ACC112 (cell line): ENCODE measurements at regions not wholly inside any gene's neighbourhood (a gene's known extent, or its start where the extent isn't known, plus 50 kb on each side); places are given as distances from the start of the nearest gene placed in this dataset.

Source experiments
- H2AFZ ChIP-seq: fragments of 200-600 bp; sonication (generic); one replicate; pipeline ENCODE4 v1.6.0; 2017; ENCODE audit warnings: antibody characterized with exemption, low read length; ENCODE audit not compliant: unreplicated experiment
- H3K27ac ChIP-seq: fragments of 200-600 bp; sonication (generic); 2 replicates; pipeline ENCODE4 v1.5.1; 2014; ENCODE audit warnings: low read depth, mild to moderate bottlenecking, antibody characterized with exemption, low read length, moderate library complexity
- H3K27me3 ChIP-seq: fragments of 200-600 bp; sonication (generic); 2 replicates; pipeline ENCODE4 v1.6.1; 2014; ENCODE audit warnings: mild to moderate bottlenecking, antibody characterized with exemption, low read length, moderate library complexity, mixed read lengths; ENCODE audit not compliant: insufficient read depth
- H3K36me3 ChIP-seq: fragments of 200-600 bp; sonication (generic); 2 replicates; pipeline ENCODE4 v1.6.1; 2016; ENCODE audit warnings: mild to moderate bottlenecking, antibody characterized with exemption, low read length, moderate library complexity, mixed read lengths; ENCODE audit not compliant: insufficient read depth
- H3K4me1 ChIP-seq: fragments of 200-600 bp; sonication (generic); one replicate; pipeline ENCODE4 v1.6.1; 2016; ENCODE audit warnings: low read length, mixed read lengths; ENCODE audit not compliant: insufficient read depth, unreplicated experiment, control insufficient read depth
- H3K4me3 ChIP-seq: fragments of 200-600 bp; sonication (generic); 2 replicates; pipeline ENCODE4 v1.5.1; 2014; ENCODE audit warnings: mild to moderate bottlenecking, low read depth, low read length
- H3K79me2 ChIP-seq: fragments of 200-600 bp; sonication (generic); one replicate; pipeline ENCODE4 v1.6.0; 2016; ENCODE audit warnings: low read length; ENCODE audit not compliant: control insufficient read depth, unreplicated experiment, insufficient read depth

DNA sequence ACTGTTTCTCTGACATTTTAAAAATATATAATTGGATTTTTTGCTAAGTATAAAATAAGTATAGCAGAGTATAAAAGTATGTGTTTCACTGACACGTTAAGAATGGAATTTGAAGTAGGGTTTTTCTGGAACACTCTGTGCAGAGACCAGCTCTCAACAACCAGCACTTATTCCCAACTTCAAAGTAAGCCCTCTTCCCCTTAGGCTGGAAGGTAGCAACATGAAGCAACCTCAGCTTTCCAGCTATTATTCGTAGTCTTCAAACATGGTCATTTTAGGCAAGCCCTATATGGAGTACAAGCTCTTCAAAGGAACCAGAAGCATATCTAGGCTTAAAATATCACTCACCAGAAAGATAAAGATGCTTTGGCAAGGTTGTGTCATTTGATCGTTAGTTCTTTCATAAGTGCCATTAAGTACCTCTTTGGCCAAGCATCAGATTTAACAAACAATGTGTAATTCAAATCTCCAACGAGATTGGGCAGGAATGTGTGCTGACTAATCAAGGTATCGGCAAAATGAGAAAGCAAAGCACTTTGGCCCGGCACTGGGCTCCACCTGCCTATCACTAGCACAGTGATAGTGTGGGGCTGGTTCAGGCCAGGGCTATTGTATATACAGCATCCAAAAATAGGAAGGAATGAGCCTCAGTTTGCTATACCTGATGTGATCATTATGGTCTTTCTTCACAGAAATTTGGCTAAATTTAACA lies 95.9 kb upstream of the FREM2 start:
- Histone ChIP-seq H2AFZ (no peak overlapping the region), H3K79me2 (no peaks in the 10 kb centered on the region), H3K4me3 (no peak overlapping the region), H3K27me3 (peaks cover 13% of the 10 kb centered on the region), H3K27ac (no peak overlapping the region), H3K4me1 (no peaks in the 10 kb centered on the region), H3K36me3 (no peaks in the 10 kb centered on the region)

GRCh38 chr13:38602266-38602665 lies 84.6 kb upstream of the FREM2 start:
- Histone ChIP-seq H3K27me3 (peaks cover 37% of the 10 kb centered on the region), H3K27ac (no peak overlapping the region), H3K79me2 (no peaks in the 10 kb centered on the region)

GRCh38 chr13:38606699-38607535 lies 80.0 kb upstream of the FREM2 start:
- Histone ChIP-seq H2AFZ (no peak overlapping the region), H3K27me3 (peaks cover 42% of the 10 kb centered on the region), H3K4me1 (no peaks in the 10 kb centered on the region), H3K36me3 (no peaks in the 10 kb centered on the region), H3K4me3 (no peak overlapping the region), H3K79me2 (no peaks in the 10 kb centered on the region), H3K27ac (no peak overlapping the region)

More at GRCh38 chr13:38602266-38602665, 84.6 kb upstream of the FREM2 start:
- H2AFZ ChIP-seq: no peak overlapping the region
- no peaks in the 10 kb centered on the region for H3K36me3 ChIP-seq
- no peaks in the 10 kb centered on the region for H3K4me1 ChIP-seq
- no peak overlapping the region for H3K4me3 ChIP-seq

DNA sequence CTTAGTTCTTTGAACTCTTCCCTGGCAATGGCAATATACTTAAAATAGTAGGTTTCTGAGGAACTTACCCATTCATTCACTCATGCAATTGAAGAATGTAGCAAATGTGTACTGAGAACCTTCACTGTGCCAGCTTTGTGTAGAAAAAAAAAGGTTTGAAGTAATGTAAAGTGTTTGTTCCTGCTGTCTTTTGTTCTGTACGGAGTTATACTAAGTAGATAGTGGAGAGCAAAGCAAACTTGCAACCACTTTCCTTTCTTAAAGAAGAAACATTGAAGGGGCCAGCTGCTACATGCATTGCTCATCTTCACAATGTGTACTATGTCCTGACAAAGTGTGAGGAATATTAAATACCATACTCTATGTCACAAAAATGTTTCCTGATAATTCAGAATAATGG lies 68.9 kb upstream of the FREM2 start:
- Histone ChIP-seq H3K4me3 (no peak overlapping the region), H3K4me1 (no peaks in the 10 kb centered on the region), H3K27me3 (peaks cover 42% of the 10 kb centered on the region), H3K79me2 (no peaks in the 10 kb centered on the region), H3K27ac (no peak overlapping the region), H2AFZ (no peak overlapping the region), H3K36me3 (no peaks in the 10 kb centered on the region)

DNA sequence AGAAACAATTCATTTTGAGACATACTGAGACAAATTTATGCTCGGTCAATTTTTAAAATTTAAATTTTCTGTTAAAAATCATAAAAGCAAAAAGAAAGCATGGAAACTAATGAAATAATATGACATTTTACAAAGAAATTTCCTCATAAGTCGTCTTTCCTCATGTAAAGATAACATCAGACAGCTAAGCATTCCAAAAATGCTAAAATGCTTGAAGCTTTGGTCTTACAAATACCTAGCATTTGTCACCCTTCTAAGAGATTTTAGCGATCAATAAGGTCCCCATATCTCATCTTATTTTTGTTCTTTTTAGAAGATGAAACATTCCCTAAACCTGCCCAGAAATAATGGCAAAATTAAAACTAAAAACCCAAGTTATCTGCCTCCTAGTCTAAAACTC lies 68.5 kb upstream of the FREM2 start:
- H2AFZ ChIP-seq: no peak overlapping the region
- H3K79me2 ChIP-seq: no peaks in the 10 kb centered on the region
- peaks cover 42% of the 10 kb centered on the region for H3K27me3 ChIP-seq
- H3K36me3 ChIP-seq: no peaks in the 10 kb centered on the region
- no peaks in the 10 kb centered on the region for H3K4me1 ChIP-seq
- H3K27ac ChIP-seq: no peak overlapping the region
- H3K4me3 ChIP-seq: no peak overlapping the region

DNA sequence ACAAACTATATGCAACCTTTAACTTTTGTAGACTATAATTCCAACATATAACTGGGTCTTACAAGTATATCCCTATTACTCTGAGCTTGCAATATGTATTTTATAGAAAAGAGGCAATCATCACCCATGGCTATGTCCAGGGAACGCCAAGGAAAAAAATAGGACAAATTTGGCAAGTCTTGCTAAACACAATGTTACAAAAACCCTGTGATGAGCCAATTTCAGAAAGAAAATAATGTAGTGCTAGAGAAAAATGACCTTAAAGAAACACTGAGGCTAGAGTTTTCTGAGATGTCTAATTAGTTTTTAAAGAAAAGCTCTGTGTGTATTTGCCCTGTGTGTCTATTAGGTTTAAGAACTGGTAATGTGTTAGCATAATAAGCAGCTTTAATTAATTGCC lies 68.0 kb upstream of the FREM2 start:
- Histone ChIP-seq H3K27ac (no peak overlapping the region), H3K79me2 (no peaks in the 10 kb centered on the region), H2AFZ (no peak overlapping the region), H3K27me3 (peaks cover 37% of the 10 kb centered on the region), H3K4me3 (no peak overlapping the region), H3K36me3 (no peaks in the 10 kb centered on the region), H3K4me1 (no peaks in the 10 kb centered on the region)

- H3K27me3 ChIP-seq: peaks cover 22% of the 10 kb centered on the region
- no peak overlapping the region for H3K4me3 ChIP-seq
Measured at GRCh38 chr13:38620876-38621275, 66.0 kb upstream of the FREM2 start.

GRCh38 chr13:38624822-38625221 lies 62.1 kb upstream of the FREM2 start:
- Histone ChIP-seq H3K27ac (no peak overlapping the region), H3K4me3 (no peak overlapping the region), H2AFZ (peak overlapping the region; percentile 42), H3K79me2 (no peaks in the 10 kb centered on the region), H3K27me3 (no peaks in the 10 kb centered on the region), H3K4me1 (no peaks in the 10 kb centered on the region), H3K36me3 (no peaks in the 10 kb centered on the region)

More at GRCh38 chr13:38620876-38621275, 66.0 kb upstream of the FREM2 start:
- Histone ChIP-seq H3K27ac (no peak overlapping the region), H2AFZ (no peak overlapping the region), H3K79me2 (no peaks in the 10 kb centered on the region), H3K4me1 (no peaks in the 10 kb centered on the region), H3K36me3 (no peaks in the 10 kb centered on the region)

GRCh38 chr13:38628554-38628953 lies 58.3 kb upstream of the FREM2 start:
- Histone ChIP-seq H2AFZ (no peak overlapping the region), H3K27me3 (no peaks in the 10 kb centered on the region), H3K79me2 (no peaks in the 10 kb centered on the region), H3K4me1 (peaks cover 4% of the 10 kb centered on the region), H3K4me3 (no peak overlapping the region), H3K36me3 (no peaks in the 10 kb centered on the region), H3K27ac (no peak overlapping the region)

DNA sequence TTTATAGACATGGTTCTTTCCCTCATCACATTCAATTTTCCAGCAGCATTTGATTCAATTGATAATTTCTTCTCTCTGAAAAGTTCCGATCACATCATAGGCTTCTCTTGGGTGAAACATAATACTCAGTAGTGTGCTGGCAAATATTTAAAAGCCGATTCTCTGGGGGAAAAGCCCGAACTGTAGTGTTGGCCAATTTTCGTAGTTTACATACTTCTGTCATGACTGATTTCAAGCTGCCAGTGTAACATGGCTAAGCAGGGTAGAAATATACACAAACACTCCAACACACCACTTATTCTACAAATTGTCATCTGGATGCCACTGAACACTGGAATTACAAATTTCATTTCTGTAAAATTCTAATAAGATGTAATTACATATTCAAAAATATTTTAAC lies 56.1 kb upstream of the FREM2 start:
- Histone ChIP-seq H3K27ac (peak overlapping the region; percentile 64), H3K4me1 (peaks cover 4% of the 10 kb centered on the region), H3K79me2 (no peaks in the 10 kb centered on the region), H3K36me3 (no peaks in the 10 kb centered on the region), H2AFZ (peak overlapping the region; percentile 76), H3K4me3 (peak overlapping the region; percentile 63), H3K27me3 (no peaks in the 10 kb centered on the region; the same call in 1 of the 2 replicates)

GRCh38 chr13:38635030-38635429 lies 51.8 kb upstream of the FREM2 start:
- Histone ChIP-seq H3K27ac (no peak overlapping the region), H3K4me1 (peaks cover 4% of the 10 kb centered on the region), H3K36me3 (no peaks in the 10 kb centered on the region), H2AFZ (no peak overlapping the region), H3K4me3 (no peak overlapping the region), H3K79me2 (no peaks in the 10 kb centered on the region), H3K27me3 (no peaks in the 10 kb centered on the region; the same call in 1 of the 2 replicates)
